ENCODE measurements at regions not wholly inside any gene's neighbourhood (a gene's known extent, or its start where the extent isn't known, plus 50 kb on each side); places are given as distances from the start of the nearest gene placed in this dataset.

- TF ChIP-seq CTCF (IDR thresholded peaks at IDR 0.05), result no peak
- no peak for TF ChIP-seq POLR2A (IDR thresholded peaks at IDR 0.05)
Observed at GRCh38 chrY:15984651-15985398, 1460.5 kb downstream of the NLGN4Y start.

Data from right lobe of liver (tissue), 4 donors.